NCI-H460 (cell line): ENCODE measurements at regions not wholly inside any gene's neighbourhood (a gene's known extent, or its start where the extent isn't known, plus 50 kb on each side); places are given as distances from the start of the nearest gene placed in this dataset.
"Not testable (repeated sequence)": the region's sequence is repeated elsewhere in the genome, so short reads cannot be mapped to it uniquely, and the experiment has no call there.

Experiments used
- DNase-seq: peaks from one replicate; pipeline ENCODE4 v3.0.0-alpha.2; 2016; ENCODE audit warnings: low read depth; ENCODE audit errors: extremely low read depth

DNA sequence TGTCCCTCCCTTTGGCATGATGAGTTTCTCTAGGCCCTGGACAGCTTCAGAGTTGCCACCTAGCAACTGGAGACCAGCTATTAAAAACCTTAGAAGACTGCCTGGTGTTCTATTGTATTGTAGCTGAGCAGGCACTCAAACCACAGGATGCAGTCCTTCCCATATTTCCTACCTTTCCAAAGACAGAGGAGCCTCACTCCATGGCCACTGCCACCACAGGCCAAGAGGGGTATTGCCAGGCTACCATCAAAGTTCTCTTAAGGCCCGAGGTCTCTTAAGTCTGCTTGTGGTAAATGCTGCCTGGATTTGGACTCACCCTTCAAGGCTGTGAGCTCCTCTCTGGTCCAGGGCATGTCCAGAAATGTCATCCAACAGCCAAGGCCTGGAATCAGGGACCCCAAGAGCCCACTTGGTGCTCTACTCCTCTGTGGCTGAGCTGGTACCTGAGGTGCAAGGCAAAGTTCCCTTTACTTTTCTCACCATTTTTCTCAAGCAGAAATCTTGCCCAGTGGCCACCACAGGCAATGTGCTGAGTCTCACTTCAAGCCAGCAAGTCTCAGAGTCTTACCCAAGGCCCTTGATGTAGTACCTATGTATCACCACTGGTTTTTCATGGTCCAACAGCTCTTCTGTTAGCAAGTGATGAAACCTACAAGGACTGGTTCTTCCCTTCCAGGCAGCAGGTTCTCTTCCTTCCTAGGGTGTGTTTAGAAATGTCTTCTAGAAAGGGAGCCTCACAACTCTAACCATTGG is 269.4 kb downstream of the AMY1C start:
- no peak for DNase-seq

DNA sequence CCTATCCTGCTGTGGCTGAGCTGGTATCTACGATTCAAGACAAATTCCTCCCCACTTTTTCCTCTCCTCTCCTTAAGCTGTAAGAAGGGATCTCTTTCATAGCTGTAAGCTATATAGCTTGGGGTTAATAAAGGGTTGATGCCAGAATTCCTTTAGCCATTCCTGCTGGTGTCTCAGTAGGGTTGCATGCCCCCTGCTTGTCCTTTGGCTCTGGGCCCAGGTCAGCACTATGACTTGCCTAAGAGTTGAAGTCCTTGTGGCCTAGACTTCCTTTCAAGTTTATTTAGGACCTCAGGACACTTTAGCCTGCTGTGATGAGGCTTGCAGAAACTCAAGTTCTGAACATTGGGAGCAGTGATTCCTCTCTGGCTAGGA is 270.0 kb downstream of the AMY1C start:
- DNase-seq, result no peak

DNA sequence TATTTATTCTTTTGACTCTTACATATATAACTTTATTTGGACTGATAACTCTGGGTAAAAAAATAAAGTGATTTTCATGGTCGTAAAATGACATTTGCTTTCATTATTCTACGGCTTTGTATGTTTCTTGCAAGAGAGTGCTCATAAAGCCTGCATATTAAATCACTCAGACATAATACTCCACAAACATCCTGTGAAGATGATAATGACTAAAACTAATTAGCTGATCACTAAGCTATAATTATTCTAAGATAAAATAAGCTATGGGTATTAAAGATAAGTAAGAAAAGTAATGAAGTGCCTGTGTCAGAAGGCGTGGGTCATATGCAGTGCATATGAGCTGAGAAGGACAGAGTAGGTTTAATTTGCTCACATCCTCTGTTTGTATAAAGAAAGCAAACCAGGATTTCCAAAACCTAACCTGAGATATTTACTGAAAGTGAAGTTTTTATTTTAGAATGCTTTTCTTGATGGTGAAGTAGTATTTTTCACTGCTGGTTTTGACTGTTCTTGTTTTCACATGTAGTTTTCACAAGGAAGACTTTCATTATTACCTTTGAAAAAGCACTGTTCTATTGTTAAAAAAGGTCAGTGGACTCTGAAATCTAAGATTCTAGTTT is 278.8 kb downstream of the AMY1C start:
- DNase-seq, result no peak

DNA sequence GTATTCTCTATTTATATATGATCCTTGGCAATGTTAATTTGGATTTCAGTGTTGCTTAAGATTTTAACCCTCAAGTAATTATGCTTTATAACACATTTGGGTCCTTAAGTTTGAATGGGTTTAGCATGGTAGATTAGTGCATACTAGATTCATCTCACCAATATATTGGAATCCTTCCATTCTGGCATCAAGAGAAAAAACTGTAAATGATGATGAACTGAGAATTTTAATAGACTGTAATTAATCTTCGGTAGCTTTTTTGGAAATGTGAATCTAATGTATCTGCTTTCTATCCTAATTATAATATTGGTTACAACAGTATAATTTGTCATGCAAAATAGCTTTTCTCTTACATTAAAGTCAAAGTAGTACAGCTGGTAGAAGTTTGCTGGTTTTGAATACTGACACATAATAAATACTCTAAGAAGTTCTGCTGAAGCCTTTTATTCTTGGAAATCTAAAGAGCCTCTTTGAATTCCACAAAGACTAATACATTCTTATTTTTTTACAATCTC is 279.8 kb downstream of the AMY1C start:
- no peak for DNase-seq

DNA sequence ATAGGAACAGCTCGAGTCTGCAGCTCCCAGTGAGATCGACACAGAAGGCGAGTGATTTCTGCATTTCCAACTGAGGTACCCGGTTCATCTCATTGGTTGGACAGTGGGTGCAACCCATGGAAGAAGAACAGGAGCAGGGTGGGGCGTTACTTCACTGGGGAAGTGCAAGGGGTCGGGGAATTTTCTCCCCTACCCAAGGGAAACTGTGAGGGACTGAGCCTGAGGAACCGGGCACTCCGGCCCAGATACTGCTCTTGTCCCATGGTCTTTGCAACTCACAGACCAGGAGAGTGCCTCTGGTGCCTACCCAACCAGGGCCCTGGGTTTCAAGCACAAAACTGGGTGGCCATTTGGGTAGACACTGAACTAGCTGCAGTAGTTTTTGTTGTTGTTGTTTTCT is 307.1 kb downstream of the AMY1C start:
- no peak for DNase-seq

DNA sequence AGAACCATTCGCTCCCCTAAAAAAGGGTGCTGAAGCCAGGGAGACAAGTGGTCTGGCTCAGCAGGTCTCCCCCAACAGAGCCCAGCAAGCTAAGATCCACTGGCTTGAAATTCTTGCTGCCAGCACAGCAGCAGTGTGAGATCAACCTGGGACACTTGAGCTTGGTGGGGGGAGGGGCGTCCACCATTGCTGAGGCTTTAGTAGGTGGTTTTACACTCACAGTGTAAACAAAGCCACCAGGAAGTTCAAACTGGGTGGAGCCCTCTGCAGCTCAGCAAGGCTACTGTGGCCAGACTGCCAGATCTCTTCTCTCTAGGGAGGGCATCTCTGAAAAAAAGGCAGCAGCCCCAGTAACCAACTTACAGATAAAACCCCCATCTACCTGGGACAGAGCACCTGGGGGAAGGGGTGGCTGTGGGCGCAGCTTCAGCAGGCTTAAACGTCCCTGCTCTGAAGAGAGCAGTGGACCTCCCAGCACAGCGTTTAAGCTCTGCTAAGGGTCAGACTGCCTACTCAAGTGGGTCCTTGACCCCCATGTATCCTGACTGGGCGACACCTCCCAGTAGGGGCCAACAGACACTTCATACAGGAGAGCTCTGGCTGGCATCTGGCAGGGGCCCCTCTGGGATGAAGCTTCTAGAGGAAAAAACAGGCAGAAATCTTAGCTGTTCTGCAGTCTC is 307.7 kb downstream of the AMY1C start:
- peak; percentile 23 for DNase-seq

DNA sequence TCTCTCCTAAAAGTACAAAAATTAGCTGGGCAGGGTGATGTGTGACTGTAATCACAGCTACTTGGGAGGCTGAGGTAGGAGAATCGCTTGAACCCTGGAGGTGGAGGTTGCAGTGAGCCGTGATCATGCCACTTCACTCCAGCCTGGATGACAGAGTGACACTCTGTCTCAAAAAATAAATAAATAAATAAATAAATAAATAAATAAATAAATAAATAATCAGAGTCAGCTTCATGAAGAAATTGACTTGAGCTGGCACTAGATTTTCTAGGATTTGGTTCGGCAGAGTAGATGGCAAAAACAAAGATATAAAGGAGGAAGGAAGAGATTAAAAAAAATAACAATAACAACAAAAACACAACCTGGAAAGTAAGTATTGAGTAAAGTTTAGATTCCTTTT is 311.9 kb downstream of the AMY1C start:
- DNase-seq, result not testable (repeated sequence)

DNA sequence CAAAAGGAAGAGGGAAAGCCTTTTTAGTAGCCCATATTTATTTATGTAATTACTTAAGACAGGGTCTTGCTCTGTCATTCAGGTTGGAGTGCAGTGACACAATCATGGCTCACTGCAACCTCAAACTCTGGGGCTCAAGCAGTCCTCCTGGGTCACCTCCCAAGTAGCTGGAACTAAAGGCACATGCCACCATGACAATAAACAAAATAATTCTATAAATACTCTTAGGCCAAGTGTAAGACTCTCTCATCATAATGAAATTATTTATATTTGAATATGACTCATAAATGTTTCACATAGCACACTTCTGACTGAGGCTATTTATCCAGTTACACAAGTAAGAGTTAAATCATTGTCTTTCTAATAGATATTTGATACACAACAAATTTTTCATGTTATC is 314.7 kb downstream of the AMY1C start:
- DNase-seq, result peak; percentile 14

DNA sequence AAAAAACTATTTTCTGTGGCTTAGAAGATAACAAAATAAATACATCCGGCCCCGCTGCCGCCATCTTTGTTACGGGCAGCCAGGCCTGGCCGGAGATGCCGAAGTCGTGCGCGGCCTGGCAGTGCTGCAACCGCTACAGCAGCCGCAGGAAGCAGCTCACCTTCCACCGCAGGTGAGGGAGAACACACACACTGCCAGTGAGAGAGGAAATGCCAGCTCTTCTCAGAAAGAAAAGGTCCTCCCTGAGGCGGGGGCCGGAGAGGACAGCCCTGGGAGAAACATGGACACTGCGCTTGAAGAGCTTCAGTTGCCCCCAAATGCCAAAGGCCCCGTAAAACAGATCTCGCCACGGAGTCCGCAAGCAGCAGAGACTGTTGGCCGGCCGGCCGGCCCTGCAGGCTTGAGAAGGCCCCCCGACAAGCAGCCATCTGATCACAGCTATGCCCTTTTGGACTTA is 323.2 kb downstream of the AMY1C start:
- DNase-seq, result no peak

DNA sequence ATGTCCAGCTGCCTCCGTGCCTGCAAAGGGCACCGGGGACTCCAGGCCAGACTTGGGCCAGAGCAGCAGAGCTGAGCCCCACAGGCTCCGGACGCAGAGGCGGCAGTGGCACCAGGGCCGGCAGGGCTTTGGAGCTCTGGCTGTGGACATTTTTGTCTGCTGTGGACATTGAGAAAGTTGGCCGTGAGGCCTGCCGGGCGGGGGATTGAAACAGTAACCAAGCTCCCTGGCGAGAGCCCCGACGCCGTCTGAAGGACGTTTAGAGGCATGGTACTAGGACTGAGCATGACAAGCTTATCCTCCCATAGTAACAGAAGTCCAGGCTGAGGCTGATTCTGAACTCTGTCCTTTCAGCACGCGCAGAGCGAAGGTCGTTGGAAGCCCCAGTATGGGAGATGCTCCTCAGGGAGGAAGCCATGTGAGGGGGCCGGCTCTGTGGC is 323.8 kb downstream of the AMY1C start:
- no peak for DNase-seq

DNA sequence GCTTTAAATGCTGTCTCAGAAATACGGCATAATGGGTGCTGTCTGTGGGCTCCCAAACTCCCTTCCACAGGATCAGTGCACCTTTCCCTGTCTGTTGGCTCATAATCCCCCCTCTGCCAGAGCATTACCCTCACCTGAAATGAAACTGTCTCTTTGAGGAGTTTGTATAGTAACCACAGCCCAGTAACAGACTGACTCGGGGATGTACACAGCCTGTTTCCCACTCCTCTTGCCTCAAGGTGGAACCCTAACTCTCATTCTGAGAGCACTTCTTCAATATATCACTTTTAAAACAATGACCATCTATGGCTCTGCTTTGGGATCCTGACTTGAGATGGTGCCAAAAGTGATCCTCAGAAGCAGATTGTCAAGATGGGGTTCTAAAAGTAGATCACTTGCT is 332.5 kb downstream of the AMY1C start:
- no peak for DNase-seq

DNA sequence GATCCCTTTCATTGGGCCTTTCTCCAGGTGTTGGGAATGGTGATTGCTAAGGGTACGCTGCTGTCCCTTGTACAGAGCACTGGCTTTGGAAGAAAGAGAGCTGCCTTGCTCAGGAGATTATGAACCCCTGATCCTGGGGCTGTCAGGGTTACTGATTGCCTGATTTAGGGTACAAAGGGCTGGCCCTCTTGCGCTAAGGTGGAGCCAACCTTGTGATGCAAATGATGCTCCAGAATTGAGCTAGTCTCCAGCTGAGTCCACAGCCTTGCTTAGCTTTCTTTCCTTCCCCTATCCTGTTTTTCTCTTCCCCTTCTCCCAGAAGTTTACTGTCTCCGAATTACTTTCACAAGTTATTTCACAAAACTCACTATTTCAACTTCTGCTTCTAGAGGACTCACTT is 334.7 kb downstream of the AMY1C start:
- no peak for DNase-seq

DNA sequence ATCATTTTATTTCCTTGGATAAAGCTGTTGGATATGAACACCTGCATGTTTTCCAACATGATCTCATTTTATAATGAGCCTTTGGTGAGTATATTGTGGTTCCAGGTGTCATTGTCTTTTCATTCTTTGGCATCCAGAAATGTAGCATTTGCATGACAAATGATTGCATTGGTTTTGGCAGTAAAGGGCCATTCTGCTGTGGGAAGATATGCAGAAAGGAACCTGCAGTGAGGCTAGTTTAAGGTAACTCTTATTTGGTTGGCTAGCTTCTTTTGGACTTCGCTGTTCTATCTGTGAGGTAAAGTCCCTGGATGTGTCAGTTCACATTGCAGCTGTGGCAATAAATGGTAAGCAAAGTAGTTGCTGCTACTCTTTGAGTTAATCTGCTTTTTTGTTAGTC is 343.0 kb downstream of the AMY1C start:
- DNase-seq, result no peak

DNA sequence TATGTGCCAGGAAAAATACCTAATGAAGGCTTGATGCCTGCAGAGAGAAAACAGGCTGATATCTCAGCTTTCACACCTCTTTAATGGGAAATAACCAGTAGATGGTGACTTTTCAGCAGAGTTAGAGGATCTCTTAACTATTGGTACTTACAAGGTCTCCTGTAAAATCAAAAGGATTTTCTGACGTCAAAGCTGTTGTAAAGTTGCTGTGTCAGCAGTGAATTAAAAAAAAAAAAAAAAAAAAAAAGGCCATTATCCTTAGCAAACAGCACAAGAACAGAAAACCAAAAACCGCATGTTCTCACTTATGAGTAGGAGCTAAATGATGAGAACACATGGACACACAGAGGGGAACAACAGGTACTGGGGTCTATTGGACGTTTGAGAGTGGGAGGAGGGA is 349.1 kb downstream of the AMY1C start:
- DNase-seq, result no peak

DNA sequence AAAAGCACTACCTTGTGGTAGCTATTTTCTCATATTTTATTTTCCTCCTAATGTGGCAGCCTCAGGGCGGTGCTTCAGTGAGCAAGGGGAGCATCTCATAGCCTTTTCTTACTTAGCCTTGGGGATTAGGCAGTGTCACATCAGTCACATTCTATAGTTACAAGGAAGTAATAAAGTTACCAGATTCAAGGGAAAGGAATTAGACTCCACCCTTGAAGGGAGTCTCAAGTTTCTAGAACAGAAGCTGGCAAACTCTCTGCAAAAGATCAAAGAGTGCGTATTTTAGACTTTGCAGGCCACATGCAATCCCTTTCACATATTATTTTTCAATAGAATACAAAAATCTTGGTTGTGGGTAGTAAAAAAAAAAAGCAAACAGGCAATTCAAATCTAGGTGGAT is 350.4 kb downstream of the AMY1C start:
- no peak for DNase-seq

DNA sequence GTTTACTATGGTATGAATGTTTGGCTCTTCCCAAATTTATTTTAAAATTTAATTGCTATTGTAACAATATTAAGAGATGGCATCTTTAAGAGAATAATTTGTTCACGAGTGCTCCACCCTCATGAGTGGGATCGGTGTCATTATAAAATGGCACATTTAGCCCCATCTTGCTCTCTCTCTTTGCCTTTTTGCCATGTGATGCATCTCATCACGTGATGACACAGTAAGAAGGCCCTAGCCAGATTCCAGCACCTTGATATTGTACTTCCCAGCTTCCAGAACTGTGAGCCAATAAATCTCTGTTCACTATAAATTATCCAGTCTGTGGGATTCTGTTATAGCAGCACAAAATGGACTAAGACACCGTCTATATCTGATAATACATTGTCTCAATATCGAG is 355.8 kb downstream of the AMY1C start:
- DNase-seq, result no peak

DNA sequence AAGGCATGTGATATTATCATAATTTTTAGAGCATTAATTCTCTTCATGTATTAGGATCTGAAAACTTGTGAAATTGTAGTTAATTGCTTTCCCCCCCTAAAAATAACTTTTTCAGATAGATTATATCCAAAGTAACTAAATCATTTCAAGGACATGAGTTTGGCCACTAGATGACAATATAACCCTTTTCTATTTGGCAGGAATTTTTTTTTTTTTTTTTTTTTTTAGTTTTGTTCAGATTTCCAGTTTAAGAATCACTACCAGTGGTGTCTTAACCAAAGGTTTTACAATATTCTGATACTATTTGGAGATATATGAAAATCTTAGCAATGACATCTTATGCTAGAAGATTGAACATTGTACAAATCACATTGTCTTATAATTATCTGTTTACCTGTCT is 370.8 kb downstream of the AMY1C start:
- DNase-seq, result no peak

DNA sequence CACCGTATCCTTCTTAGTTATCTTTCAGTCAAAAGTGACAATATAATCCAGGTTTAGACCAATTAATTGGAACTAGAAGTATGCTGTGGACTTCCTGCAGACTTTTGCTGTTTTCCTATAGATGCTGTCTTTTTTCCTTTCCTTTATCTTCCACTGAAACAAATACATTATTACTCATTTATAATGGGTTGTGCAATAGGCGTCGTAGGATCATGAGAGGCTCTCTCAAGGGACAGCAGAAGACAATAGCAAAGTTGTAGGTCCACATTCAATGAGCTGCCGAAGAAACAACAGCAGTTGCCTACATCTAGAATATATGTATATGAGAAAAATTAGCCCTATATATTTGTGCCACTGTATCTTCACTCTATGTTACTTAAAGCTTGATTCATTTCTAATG is 371.6 kb downstream of the AMY1C start:
- DNase-seq, result no peak

DNA sequence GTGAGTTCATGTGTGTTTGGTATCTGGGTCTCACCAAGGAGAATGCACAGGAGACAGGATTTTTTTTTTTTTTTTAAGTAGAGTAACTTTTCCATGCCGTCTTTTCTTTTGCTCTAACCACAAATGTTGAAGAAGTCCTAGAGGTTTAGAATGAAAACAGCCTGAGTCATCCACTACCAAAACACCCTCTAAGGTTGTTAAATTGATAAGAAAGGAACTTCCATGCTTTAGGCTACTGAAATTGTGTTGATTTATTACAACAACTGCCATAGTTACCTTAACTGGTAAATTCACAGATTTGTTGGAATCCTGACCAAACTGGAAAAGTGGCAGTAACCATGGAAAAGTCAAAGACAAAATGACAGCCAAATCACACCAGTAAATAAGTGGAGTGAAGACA is 375.6 kb downstream of the AMY1C start:
- no peak for DNase-seq

DNA sequence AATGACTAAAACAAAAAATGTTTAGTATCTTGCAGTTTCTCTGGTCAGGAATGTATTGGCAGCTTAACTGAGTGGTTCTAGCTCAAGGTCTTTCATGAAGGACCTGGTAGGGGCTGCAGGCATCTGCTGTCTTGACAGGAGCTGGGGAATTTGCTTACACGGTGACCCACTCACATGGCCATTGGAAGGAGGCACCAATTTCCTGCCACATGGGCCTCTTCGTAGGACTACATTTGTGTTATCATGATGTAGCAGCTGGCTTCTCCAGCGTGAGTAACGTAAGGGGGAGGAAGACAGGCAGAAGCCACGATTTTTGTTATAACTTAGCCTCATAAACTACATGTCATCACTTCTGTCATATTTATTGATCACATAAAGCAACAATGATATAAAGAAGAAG is 376.3 kb downstream of the AMY1C start:
- DNase-seq, result no peak

DNA sequence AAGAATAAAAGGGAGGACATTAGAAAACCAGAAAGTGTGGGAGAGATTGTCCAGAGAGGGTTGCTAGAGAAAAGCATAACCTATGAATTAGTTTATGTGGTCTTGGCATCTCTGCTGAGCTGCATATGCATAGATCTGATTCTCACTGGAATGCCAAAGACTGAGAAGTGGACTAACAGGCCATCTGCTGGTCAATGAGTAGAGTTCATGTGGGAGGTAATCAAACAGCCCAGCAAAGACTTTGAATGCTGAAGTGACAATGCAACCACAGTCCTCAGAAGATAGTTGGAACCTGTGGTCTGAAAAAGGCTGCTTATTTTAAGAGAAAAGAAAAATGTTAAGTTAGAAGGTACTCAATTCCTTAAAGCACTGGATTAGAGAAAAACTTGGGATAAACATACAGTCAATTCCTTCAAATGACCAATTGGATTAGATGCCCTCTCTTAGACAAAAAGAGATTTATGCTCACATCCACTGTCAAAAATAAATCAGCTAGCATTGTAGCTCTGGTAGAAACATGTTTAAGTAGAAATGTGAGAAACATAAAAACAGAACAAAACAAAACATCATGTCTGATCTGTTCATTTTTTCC is 382.8 kb downstream of the AMY1C start:
- peak; percentile 47 for DNase-seq
